ENCODE measurements at regions not wholly inside any gene's neighbourhood (a gene's known extent, or its start where the extent isn't known, plus 50 kb on each side); places are given as distances from the start of the nearest gene placed in this dataset.

- Mint-ChIP-seq H3K9me3 (no peaks in the 10 kb centered on the region), H3K4me3 (no peak overlapping the region), H3K36me3 (ENCODE audit: low read depth) (no peaks in the 10 kb centered on the region), H3K27me3 (ENCODE audit: insufficient read depth) (peaks cover 3% of the 10 kb centered on the region), H3K27ac (no peak overlapping the region), H3K4me1 (peaks cover 6% of the 10 kb centered on the region)
- no peak overlapping the region for H3K9ac ChIP-seq (ENCODE audit: extremely low read depth, low read length, poor library complexity, severe bottlenecking)
- no peaks in the 10 kb centered on the region for H3K27me3 ChIP-seq (ENCODE audit: control insufficient read depth, insufficient read depth, low read length, poor library complexity, severe bottlenecking)
- peaks cover 6% of the 10 kb centered on the region for H3K4me1 ChIP-seq (ENCODE audit: control insufficient read depth, insufficient read depth, low read length)
- no peak for TF ChIP-seq CTCF (conservative IDR thresholded peaks at IDR 0.05)
- no peak for DNase-seq
- no peak overlapping the region for H3K4me3 ChIP-seq (ENCODE audit: low read length)
- H3K36me3 ChIP-seq (ENCODE audit: control insufficient read depth, insufficient read depth, low read length), result no peaks in the 10 kb centered on the region
- no peak overlapping the region for H3K27ac ChIP-seq (ENCODE audit: low read depth, low read length)
- WGBS, 2 experiments (ENCODE audit: insufficient coverage in 1 of 2, insufficient read length in 1 of 2), result 97 to 98% methylated on average over 4 to 5 of the region's 5 CpGs
- no peaks in the 10 kb centered on the region for H3K9me3 ChIP-seq (ENCODE audit: control insufficient read depth, low read length)
Measured at GRCh38 chr16:73225983-73226382, 178.1 kb upstream of the ZFHX3 start.

- peaks cover 4% of the 10 kb centered on the region for H3K4me1 Mint-ChIP-seq
- no peak overlapping the region for H3K9ac ChIP-seq (ENCODE audit: extremely low read depth, low read length, poor library complexity, severe bottlenecking)
- no peaks in the 10 kb centered on the region for H3K36me3 ChIP-seq (ENCODE audit: control insufficient read depth, insufficient read depth, low read length)
- H3K36me3 Mint-ChIP-seq (ENCODE audit: low read depth), result no peaks in the 10 kb centered on the region
- no peak for TF ChIP-seq CTCF (conservative IDR thresholded peaks at IDR 0.05)
- H3K4me3 Mint-ChIP-seq, result no peak overlapping the region
- no peak overlapping the region for H3K27ac ChIP-seq (ENCODE audit: low read depth, low read length)
- H3K27me3 Mint-ChIP-seq (ENCODE audit: insufficient read depth), result peaks cover 3% of the 10 kb centered on the region
- WGBS, 2 experiments (ENCODE audit: insufficient coverage in 1 of 2, insufficient read length in 1 of 2), result 91 to 93% methylated on average over 4 to 5 of the region's 5 CpGs
- DNase-seq, result no peak
- H3K4me3 ChIP-seq (ENCODE audit: low read length), result no peak overlapping the region
- no peaks in the 10 kb centered on the region for H3K27me3 ChIP-seq (ENCODE audit: control insufficient read depth, insufficient read depth, low read length, poor library complexity, severe bottlenecking)
- no peak overlapping the region for H3K27ac Mint-ChIP-seq
- H3K9me3 ChIP-seq (ENCODE audit: control insufficient read depth, low read length), result peaks cover 4% of the 10 kb centered on the region
- H3K4me1 ChIP-seq (ENCODE audit: control insufficient read depth, insufficient read depth, low read length), result no peaks in the 10 kb centered on the region
- peaks cover 6% of the 10 kb centered on the region for H3K9me3 Mint-ChIP-seq
Measured at GRCh38 chr16:73220836-73221235, 172.9 kb upstream of the ZFHX3 start.

DNA sequence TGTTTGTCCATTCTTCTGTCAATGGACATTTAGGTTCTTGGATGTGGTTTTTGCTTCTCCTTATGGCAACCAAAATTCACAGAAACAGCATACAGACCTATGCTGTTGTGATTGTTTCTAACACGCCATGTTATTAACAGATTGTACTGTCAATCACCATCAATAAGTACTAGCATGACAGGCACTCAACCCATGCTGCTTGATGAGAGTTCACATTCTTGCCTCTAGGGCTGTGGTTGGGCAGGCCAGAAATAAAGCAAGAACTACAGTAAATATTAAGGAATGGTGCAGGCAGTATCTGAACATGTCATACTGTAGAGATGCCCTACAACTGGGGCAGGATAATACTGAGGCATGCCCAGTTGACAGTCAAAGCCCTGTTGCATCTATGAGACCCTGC is 171.2 kb upstream of the ZFHX3 start:
- Histone ChIP-seq H3K27ac (ENCODE audit: low read depth, low read length) (no peak overlapping the region), H3K4me3 (ENCODE audit: low read length) (no peak overlapping the region), H3K27me3 (ENCODE audit: control insufficient read depth, insufficient read depth, low read length, poor library complexity, severe bottlenecking) (no peaks in the 10 kb centered on the region), H3K4me1 (ENCODE audit: control insufficient read depth, insufficient read depth, low read length) (no peaks in the 10 kb centered on the region), H3K9ac (ENCODE audit: extremely low read depth, low read length, poor library complexity, severe bottlenecking) (no peak overlapping the region), H3K36me3 (ENCODE audit: control insufficient read depth, insufficient read depth, low read length) (no peaks in the 10 kb centered on the region), H3K9me3 (ENCODE audit: control insufficient read depth, low read length) (peaks cover 14% of the 10 kb centered on the region)
- peak; percentile 68 for TF ChIP-seq CTCF (conservative IDR thresholded peaks at IDR 0.05)
- peaks cover 15% of the 10 kb centered on the region for H3K9me3 Mint-ChIP-seq
- H3K36me3 Mint-ChIP-seq (ENCODE audit: low read depth), result no peaks in the 10 kb centered on the region
- 94% methylated on average over 1 of the region's 1 CpG; no CpG with 5 or more reads in 1 of the 2 experiments for WGBS, 2 experiments (ENCODE audit: insufficient coverage in 1 of 2, insufficient read length in 1 of 2)
- peaks cover 4% of the 10 kb centered on the region for H3K4me1 Mint-ChIP-seq
- DNase-seq, result no peak
- H3K4me3 Mint-ChIP-seq, result no peak overlapping the region
- no peak overlapping the region for H3K27ac Mint-ChIP-seq
- H3K27me3 Mint-ChIP-seq (ENCODE audit: insufficient read depth), result peaks cover 5% of the 10 kb centered on the region

Measured in endodermal cell (in vitro differentiated cells).